Heart right ventricle (tissue), 16 donors: ENCODE measurements at regions not wholly inside any gene's neighbourhood (a gene's known extent, or its start where the extent isn't known, plus 50 kb on each side); places are given as distances from the start of the nearest gene placed in this dataset.

Source experiments
- ATAC-seq, 8 donors: fragments of 200-7000 bp; cut with Tn5 transposase; one replicate each; pipeline ENCODE4 v1.9.1; 2020; ENCODE audit warnings: mild to moderate bottlenecking in 8 of 8, moderate library complexity in 8 of 8, moderate number of reproducible peaks in 1 of 8
- DNase-seq, 2 donors: peaks; one replicate each; pipeline ENCODE4 v3.0.0-alpha.2; 2020
- H3K27ac ChIP-seq, 10 donors: fragments of 200-600 bp; sonication (generic) in 2 of 10; one replicate each; pipeline versions ENCODE4 v1.5.0 to v1.8.0; 2020 to 2022; ENCODE audit warnings: mild to moderate bottlenecking in 3 of 10
- H3K27me3 ChIP-seq, 7 donors: fragments of 200-600 bp; one replicate each; pipeline ENCODE4 v1.8.0; 2021 to 2022; ENCODE audit warnings: mild to moderate bottlenecking in 2 of 7
- H3K36me3 ChIP-seq, 9 donors: fragments of 200-600 bp; sonication (generic) in 1 of 9; one replicate each; pipeline versions ENCODE4 v1.5.0 to v1.8.0; 2020 to 2022; ENCODE audit warnings: mild to moderate bottlenecking in 2 of 9
- H3K4me1 ChIP-seq, 9 donors: fragments of 200-600 bp; sonication (generic) in 1 of 9; one replicate each; pipeline versions ENCODE4 v1.5.0 to v1.8.0; 2020 to 2022; ENCODE audit warnings: mild to moderate bottlenecking in 4 of 9
- H3K4me3 ChIP-seq, 10 donors: fragments of 200-600 bp; sonication (generic) in 2 of 10; one replicate each; pipeline versions ENCODE4 v1.5.0 to v1.8.0; 2020 to 2022; ENCODE audit warnings: mild to moderate bottlenecking in 7 of 10, moderate library complexity in 2 of 10
- H3K9me3 ChIP-seq, 11 donors: fragments of 200-600 bp in 10 of 11; sonication (generic) in 2 of 11; one replicate each; pipeline versions ENCODE4 v1.5.0 to v1.8.0; 2013 to 2022; ENCODE audit warnings: mild to moderate bottlenecking in 2 of 11, control low read depth in 1 of 11, moderate library complexity in 1 of 11
- WGBS, 2 donors: extraction: QIAGEN DNeasy Blood & Tissue Kit; methylation state at CpG; one replicate each; pipeline ENCODE4 v1.1.7; 2013; ENCODE audit warnings: inconsistent platforms in 1 of 2; 5-methylcytosine and 5-hydroxymethylcytosine counted together
- intact Hi-C, 10 donors: fragments of 100-400 bp; cut with DNase I; formaldehyde crosslinking; loops; one replicate each; pipeline versions ENCODE4 v1.11.1 to v1.14.2; 2022
- TF ChIP-seq, protein P1 (sequence below), 9 donors: fragments of 200-600 bp; sonication (generic) in 2 of 9; IDR thresholded peaks; one replicate each; pipeline versions ENCODE4 v1.5.0 to v1.8.0; 2021 to 2022; ENCODE audit warnings: antibody characterized with exemption in 9 of 9, mild to moderate bottlenecking in 5 of 9, moderate library complexity in 1 of 9
- donor health status: Arrhythmogenic right ventricular cardiomyopathy.
- donor health status: ischemic (EF 13 %, LVEDD 7.1; RV severe dilation, severe dysfunction).
- donor health status: healthy with polysubstance abuse.
- donor health status: DM: no; HTN: yes; CAD: no.
- donor health status: DM: no; HTN: no; CAD: no.
- donor health status: ischemic (EF 25% LVEDD 6.9; RV normal size, moderate dysfunction).
- donor health status: ischemic (EF 25% LVEDD 5.7; RV mildly dilated, moderate dysfunction).
- donor health status: healthy.
- donor health status: DM: yes; HTN: yes; CAD: no.
- donor health status: Ischemic cardiomyopathy.
- donor health status: ischemic (EF 35%, LVEDD 5.7; RV mildly dilated, moderate dysfunction).
- donor health status: nonischemic (EF 11% LVEDD 7.7; RV severe dilation, severe dysfunction).
- donor health status: DM: yes; HTN: yes; CAD: no.
- donor health status: PGD.
- donor health status: ischemic (EF 29% LVEDD 5.4; RV normal size, mild dysfunction).
- donor health status: nonischemic (EF 23%, LVEDD 6.1; RV moderate dilation, normal function).

GRCh38 chr11:98710986-98711385 lies 309.8 kb upstream of the CNTN5 start:
- Histone ChIP-seq H3K27me3 (no peaks in the 10 kb centered on the region), H3K36me3 (no peaks in the 10 kb centered on the region), H3K4me1 (no peaks in the 10 kb centered on the region), H3K27ac (no peak overlapping the region), H3K9me3 (peaks cover 0 to 48% (median 9%) of the 10 kb centered on the region in 11 donors), H3K4me3 (no peak overlapping the region)
- no peak for DNase-seq
- 46 to 50% methylated on average over 5 of the region's 5 CpGs for WGBS, 2 donors
- TF ChIP-seq, protein P1, sequence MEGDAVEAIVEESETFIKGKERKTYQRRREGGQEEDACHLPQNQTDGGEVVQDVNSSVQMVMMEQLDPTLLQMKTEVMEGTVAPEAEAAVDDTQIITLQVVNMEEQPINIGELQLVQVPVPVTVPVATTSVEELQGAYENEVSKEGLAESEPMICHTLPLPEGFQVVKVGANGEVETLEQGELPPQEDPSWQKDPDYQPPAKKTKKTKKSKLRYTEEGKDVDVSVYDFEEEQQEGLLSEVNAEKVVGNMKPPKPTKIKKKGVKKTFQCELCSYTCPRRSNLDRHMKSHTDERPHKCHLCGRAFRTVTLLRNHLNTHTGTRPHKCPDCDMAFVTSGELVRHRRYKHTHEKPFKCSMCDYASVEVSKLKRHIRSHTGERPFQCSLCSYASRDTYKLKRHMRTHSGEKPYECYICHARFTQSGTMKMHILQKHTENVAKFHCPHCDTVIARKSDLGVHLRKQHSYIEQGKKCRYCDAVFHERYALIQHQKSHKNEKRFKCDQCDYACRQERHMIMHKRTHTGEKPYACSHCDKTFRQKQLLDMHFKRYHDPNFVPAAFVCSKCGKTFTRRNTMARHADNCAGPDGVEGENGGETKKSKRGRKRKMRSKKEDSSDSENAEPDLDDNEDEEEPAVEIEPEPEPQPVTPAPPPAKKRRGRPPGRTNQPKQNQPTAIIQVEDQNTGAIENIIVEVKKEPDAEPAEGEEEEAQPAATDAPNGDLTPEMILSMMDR (IDR thresholded peaks at IDR 0.05): no peak
- intact Hi-C loops: no loop called here
- ATAC-seq: no peak

DNA sequence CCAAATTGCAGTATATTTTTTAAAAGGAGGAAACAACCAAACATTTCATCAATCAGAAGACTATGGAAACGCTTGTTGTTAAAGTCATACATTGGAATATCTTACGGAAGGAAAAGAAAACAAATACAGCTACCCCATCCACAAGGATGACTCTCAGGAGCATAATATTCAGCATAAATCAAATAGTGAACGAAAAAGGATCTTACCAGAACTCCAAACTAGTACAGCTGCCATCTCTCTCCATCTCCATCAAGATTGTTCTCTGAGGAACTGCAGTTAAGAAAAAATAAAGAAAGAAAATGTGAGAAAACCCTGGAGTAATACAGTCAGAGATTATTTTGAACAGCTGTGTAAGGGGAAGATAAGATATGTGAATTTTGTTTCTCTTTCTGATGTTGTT lies 299.8 kb upstream of the CNTN5 start:
- WGBS, 2 donors: 52 to 62% methylated on average over 3 of the region's 3 CpGs
- peak in 1 of 8 donors; percentile 52 for ATAC-seq
- no peak for DNase-seq
- H3K27me3 ChIP-seq: no peaks in the 10 kb centered on the region
- TF ChIP-seq, protein P1 (IDR thresholded peaks at IDR 0.05): no peak
- H3K9me3 ChIP-seq: peaks cover 0 to 14% (median 0%) of the 10 kb centered on the region in 11 donors
- no peak overlapping the region for H3K27ac ChIP-seq
- no peak overlapping the region for H3K4me3 ChIP-seq
- intact Hi-C loops: no loop called here
- H3K4me1 ChIP-seq: no peaks in the 10 kb centered on the region
- H3K36me3 ChIP-seq: no peaks in the 10 kb centered on the region

DNA sequence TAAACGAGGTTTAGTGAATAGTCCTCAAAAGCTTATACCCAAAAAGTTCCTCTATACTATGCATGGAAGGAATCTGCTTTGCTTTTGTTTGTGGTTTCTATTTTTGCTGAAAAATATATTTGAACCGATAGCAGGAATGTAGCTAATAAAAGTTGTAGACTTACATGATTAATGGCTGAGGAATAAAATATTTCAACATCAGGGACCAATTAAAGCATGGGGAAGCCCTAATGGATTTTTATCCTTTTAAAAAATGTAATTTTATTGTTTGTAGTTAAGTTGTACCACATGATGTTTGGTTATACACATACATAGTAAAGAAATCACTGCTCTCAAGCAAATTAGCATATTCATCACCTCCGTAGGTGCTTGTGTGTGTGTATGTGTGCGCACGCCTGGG lies 295.3 kb upstream of the CNTN5 start:
- ATAC-seq (no peak), DNase-seq (no peak)
- WGBS, 2 donors: 80 to 85% methylated on average over 5 of the region's 5 CpGs
- H3K27ac ChIP-seq: no peak overlapping the region
- no peaks in the 10 kb centered on the region for H3K36me3 ChIP-seq
- no peaks in the 10 kb centered on the region for H3K27me3 ChIP-seq
- peaks cover 0 to 28% (median 0%) of the 10 kb centered on the region in 11 donors for H3K9me3 ChIP-seq
- H3K4me1 ChIP-seq: no peaks in the 10 kb centered on the region
- intact Hi-C loops: no loop called here
- H3K4me3 ChIP-seq: no peak overlapping the region
- TF ChIP-seq, protein P1 (IDR thresholded peaks at IDR 0.05): no peak

- Histone ChIP-seq H3K27me3 (no peaks in the 10 kb centered on the region), H3K27ac (no peak overlapping the region), H3K4me3 (no peak overlapping the region), H3K4me1 (no peaks in the 10 kb centered on the region), H3K9me3 (peaks cover 0 to 28% (median 0%) of the 10 kb centered on the region in 11 donors), H3K36me3 (no peaks in the 10 kb centered on the region)
- TF ChIP-seq, protein P1 (IDR thresholded peaks at IDR 0.05): no peak
- 82 to 87% methylated on average over 4 of the region's 4 CpGs for WGBS, 2 donors
- DNase-seq: no peak
- intact Hi-C loops: no loop called here
- ATAC-seq: no peak
Measured at GRCh38 chr11:98728421-98728820, 292.3 kb upstream of the CNTN5 start.
